GM12878 (cell line): ENCODE measurements at regions not wholly inside any gene's neighbourhood (a gene's known extent, or its start where the extent isn't known, plus 50 kb on each side); places are given as distances from the start of the nearest gene placed in this dataset.

Source experiments
- NFYB ChIP-seq: IDR thresholded peaks from 2 replicates; pipeline ENCODE4 v1.6.1; 2011; ENCODE audit warnings: low read depth, mild to moderate bottlenecking, low read length, improper control_type of control experiment, moderate library complexity; ENCODE audit not compliant: insufficient read depth
- POLR2A ChIP-seq: IDR thresholded peaks from 2 replicates; pipeline ENCODE4 v1.6.1; 2011; ENCODE audit warnings: low read depth, mild to moderate bottlenecking, low read length
- RAD21 ChIP-seq: IDR thresholded peaks from 2 replicates; pipeline ENCODE4 v1.6.1; 2011; ENCODE audit warnings: mild to moderate bottlenecking, low read depth, low read length, moderate library complexity; ENCODE audit not compliant: insufficient read depth
- TF ChIP-seq, protein P1 (sequence below): IDR thresholded peaks from 2 replicates; pipeline ENCODE4 v1.6.1; 2012; ENCODE audit warnings: low read depth, low read length, improper control_type of control experiment
- TF ChIP-seq, protein P2 (sequence below): IDR thresholded peaks from 2 replicates; pipeline ENCODE4 v1.6.1; 2011; ENCODE audit warnings: low read depth, low read length, improper control_type of control experiment, borderline replicate concordance

DNA sequence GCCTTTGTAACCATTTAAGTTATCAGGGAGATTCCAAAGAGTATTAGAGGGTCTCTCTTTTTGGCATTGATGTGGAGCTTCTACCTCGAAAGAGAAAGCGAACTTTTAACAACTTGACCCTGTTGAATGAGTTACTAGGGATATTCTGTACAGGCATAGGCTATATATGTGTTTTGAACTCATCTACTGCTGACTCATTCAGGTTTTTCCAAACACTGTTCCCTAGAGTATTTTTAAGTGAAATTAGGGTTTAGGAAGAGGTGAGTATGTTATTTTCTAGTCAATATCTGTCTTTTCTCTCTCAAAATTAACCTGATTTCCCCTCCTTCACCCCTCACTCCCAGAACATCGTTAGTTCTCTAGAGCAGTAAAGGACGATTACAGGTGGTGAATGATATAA is 228.1 kb upstream of the C2CD4B start:
- TF ChIP-seq POLR2A, result no peak
- no peak for TF ChIP-seq RAD21
- TF ChIP-seq, protein P1, sequence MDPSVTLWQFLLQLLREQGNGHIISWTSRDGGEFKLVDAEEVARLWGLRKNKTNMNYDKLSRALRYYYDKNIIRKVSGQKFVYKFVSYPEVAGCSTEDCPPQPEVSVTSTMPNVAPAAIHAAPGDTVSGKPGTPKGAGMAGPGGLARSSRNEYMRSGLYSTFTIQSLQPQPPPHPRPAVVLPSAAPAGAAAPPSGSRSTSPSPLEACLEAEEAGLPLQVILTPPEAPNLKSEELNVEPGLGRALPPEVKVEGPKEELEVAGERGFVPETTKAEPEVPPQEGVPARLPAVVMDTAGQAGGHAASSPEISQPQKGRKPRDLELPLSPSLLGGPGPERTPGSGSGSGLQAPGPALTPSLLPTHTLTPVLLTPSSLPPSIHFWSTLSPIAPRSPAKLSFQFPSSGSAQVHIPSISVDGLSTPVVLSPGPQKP, result no peak
- TF ChIP-seq, protein P2, sequence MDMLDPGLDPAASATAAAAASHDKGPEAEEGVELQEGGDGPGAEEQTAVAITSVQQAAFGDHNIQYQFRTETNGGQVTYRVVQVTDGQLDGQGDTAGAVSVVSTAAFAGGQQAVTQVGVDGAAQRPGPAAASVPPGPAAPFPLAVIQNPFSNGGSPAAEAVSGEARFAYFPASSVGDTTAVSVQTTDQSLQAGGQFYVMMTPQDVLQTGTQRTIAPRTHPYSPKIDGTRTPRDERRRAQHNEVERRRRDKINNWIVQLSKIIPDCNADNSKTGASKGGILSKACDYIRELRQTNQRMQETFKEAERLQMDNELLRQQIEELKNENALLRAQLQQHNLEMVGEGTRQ, result no peak
- TF ChIP-seq NFYB, result no peak
